ENCODE measurements at regions not wholly inside any gene's neighbourhood (a gene's known extent, or its start where the extent isn't known, plus 50 kb on each side); places are given as distances from the start of the nearest gene placed in this dataset.

DNA sequence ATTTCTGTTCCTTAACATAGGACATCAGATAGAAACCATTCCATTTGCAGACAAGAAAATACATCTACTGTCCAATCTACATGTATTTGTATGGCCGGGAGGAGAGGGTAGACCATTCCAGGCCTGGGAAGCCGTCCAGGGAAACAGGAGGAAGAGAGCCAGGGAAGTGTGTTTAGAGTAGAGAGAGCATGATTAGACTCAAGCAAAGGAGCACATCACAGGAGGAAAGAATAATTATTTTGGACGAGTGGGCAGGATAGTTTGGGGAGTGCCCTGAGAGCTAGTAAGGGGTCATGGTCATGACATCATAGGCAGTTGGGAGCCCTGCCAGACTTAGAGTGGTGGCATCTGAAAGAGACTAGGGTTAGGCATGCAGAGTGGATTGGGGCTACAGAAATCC lies 250.0 kb downstream of the HIVEP2 start:
- TF ChIP-seq GATAD2B (conservative IDR thresholded peaks at IDR 0.05; ENCODE audit: low read depth): no peak
- TF ChIP-seq ELK1 (IDR thresholded peaks at IDR 0.05; ENCODE audit: low read depth, low read length): no peak
- TF ChIP-seq, protein P1, sequence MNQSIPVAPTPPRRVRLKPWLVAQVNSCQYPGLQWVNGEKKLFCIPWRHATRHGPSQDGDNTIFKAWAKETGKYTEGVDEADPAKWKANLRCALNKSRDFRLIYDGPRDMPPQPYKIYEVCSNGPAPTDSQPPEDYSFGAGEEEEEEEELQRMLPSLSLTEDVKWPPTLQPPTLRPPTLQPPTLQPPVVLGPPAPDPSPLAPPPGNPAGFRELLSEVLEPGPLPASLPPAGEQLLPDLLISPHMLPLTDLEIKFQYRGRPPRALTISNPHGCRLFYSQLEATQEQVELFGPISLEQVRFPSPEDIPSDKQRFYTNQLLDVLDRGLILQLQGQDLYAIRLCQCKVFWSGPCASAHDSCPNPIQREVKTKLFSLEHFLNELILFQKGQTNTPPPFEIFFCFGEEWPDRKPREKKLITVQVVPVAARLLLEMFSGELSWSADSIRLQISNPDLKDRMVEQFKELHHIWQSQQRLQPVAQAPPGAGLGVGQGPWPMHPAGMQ (IDR thresholded peaks at IDR 0.05; ENCODE audit: borderline replicate concordance): no peak
- TF ChIP-seq FOXK2 (IDR thresholded peaks at IDR 0.05): no peak
- TF ChIP-seq BHLHE40 (IDR thresholded peaks at IDR 0.05; ENCODE audit: borderline replicate concordance in 1 of 2, low read depth in 2 of 2, low read length in 1 of 2): no peak
- no peak for TF ChIP-seq CTCF (IDR thresholded peaks at IDR 0.05 in 2 of 3, conservative IDR thresholded peaks at IDR 0.05 in 1 of 3; ENCODE audit: control insufficient read depth in 2 of 3, extremely low read depth in 1 of 3, insufficient read depth in 1 of 3, low read depth in 3 of 3, low read length in 3 of 3)
- TF ChIP-seq, protein P2, sequence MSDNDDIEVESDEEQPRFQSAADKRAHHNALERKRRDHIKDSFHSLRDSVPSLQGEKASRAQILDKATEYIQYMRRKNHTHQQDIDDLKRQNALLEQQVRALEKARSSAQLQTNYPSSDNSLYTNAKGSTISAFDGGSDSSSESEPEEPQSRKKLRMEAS (IDR thresholded peaks at IDR 0.05; ENCODE audit: low read depth, low read length): no peak
- no peak for TF ChIP-seq SMARCA5 (IDR thresholded peaks at IDR 0.05)
- TF ChIP-seq POLR2AphosphoS5 (IDR thresholded peaks at IDR 0.05; ENCODE audit: low read length): no peak
- no peak for TF ChIP-seq YY1 (IDR thresholded peaks at IDR 0.05; ENCODE audit: low read depth, low read length)
- TF ChIP-seq EGR1 (IDR thresholded peaks at IDR 0.05; ENCODE audit: borderline replicate concordance in 1 of 2, low read depth in 2 of 2, low read length in 2 of 2): no peak
- TF ChIP-seq CEBPB (IDR thresholded peaks at IDR 0.05; ENCODE audit: borderline replicate concordance in 1 of 2, low read depth in 2 of 2, low read length in 2 of 2): no peak

Measured in GM12878 (cell line).